Pons (tissue), 1 donor: ENCODE measurements at regions not wholly inside any gene's neighbourhood (a gene's known extent, or its start where the extent isn't known, plus 50 kb on each side); places are given as distances from the start of the nearest gene placed in this dataset.

Experiments
- DNase-seq: peaks from one replicate; pipeline ENCODE4 v3.0.0-alpha.2; 2016; ENCODE audit warnings: low spot score

DNA sequence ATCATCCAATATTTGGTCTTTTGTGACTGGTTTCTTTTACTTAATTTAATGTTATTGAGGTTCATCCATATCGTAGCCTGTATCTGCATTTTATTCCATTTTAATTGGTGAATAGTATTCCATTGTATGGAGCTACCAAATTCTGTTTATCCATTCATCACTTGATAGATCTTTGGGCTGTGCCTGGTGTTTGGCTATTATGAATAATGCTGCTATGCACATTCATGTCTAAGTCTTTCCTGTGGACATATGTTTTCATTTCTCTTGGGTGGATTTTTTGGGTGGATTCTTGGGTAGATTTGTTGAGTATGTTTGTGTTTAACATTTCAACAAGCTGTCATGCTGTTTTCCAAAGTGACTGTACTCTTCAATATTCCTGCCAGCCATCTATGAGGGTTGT lies 52.5 kb upstream of the NEDD4L start:
- DNase-seq = no peak

GRCh38 chr18:57989536-57989935 lies 54.5 kb upstream of the NEDD4L start:
- no peak for DNase-seq

DNA sequence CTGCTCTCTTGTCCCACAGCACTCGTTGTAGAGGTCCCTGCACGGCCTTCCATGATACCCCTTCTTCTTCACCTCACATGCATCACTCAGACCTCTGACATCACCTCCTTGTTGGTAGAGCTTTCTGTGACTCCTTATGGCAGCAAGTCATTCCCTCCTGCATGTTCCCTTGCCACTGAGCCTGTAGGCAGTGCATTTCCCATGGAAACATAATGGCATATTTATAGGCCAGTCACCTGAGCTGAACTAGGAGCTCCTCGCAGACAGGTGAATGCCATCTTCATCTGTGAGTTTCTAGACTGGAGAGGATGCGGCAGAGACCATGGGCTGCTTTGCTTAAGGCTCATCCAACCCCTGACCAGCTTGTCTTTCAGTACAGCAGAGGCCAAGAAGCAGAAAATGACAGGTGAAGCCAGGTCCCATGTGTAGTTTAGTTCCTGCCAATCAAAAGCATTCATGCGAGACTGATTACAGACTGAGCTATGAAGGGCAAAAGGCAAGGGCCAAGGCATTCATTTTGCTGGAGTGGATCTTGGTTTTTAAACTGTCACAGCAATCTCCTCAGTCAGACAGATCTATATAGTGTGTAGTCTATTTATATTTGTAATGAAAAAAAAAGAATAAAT lies 59.4 kb upstream of the NEDD4L start:
- no peak for DNase-seq

GRCh38 chr18:57983965-57984364 lies 60.1 kb upstream of the NEDD4L start:
- no peak for DNase-seq

GRCh38 chr18:57983472-57983871 lies 60.6 kb upstream of the NEDD4L start:
- no peak for DNase-seq

DNA sequence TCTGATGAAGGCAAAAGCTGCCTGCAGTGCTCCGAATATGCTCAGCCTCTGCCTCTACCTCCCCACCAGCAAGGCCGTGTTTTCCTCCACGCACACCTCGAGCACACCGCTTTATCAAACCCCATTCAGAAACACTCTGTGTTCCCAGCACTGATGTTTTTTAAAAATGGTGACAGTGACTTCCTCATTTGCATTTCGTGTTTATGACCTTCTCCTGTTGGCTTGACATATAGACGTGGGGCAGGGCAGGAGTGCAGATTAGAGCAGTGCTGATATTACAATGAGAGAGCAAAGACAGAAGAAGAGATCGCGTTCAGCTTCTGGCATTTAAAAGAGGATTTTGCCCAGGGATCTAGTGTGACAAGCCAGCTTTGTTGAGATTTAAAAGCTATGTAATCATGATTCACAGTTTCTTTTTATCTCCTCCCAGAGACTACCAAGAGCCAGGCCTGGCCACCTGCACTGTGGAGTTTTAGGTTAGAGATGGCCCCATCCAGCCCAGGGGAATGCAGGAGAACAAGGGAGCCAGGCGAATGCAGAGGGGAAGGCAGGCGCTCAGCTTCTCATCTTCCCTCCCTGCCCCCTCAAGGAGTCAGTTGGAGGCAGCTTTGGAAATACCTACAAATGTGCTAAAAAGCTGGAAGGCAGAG lies 61.5 kb upstream of the NEDD4L start:
- no peak for DNase-seq

- no peak for DNase-seq
Measured at GRCh38 chr18:57981308-57982028, 62.6 kb upstream of the NEDD4L start.

GRCh38 chr18:57980573-57981307 lies 63.3 kb upstream of the NEDD4L start:
- no peak for DNase-seq

GRCh38 chr18:57976230-57976773 lies 67.7 kb upstream of the NEDD4L start:
- DNase-seq = peak; percentile 15

DNA sequence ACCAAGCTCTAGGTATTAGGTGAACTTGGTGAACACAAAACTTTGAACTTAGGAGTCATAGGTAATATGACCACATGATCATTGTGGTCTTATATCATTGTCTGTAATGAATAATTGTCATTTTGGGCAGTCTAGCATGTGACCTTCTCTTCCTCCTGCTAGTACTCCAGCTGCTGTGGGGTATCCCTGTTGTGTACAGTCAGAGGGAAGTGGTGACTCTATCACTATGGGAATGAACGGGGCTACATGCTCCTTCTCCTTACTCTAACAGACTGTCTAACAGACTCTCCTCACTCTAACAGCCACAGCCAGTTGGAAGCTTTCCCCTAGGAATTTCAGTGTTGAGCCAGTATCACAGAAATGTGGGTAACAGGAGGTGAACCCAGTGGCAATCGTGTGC lies 68.2 kb upstream of the NEDD4L start:
- DNase-seq = peak; percentile 23

DNA sequence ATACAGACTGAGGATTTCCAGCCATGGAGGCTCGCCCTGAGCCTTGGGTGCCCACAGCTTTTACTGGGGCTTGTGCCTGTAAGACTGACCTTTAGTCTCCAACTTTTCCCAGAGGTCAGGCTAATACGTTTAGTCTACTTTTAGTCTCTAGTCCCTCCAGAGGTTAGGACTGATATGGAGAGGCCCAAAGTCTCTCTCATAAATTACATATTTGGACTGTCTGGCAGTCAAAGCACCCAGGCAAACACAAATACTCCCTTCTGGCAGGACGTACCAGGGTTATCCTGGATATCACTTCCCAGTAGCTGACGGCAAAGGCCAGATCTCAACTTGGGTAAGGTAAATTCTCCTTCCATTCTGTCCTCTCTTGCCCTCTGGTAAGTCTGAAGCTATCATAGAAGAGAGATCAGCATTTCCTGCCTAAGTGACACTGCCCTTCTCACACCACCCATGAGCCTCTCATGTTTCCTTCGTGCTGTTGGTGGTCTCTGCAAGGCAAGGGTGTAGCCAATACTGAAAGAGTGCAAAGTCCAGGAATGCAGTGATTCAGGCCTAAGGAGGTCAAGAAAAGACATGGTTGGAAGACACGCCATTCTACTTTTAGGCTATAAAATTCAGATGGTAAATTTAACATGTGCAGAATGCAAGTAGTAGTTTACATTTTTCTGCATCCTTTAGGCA lies 69.3 kb upstream of the NEDD4L start:
- DNase-seq = no peak

DNA sequence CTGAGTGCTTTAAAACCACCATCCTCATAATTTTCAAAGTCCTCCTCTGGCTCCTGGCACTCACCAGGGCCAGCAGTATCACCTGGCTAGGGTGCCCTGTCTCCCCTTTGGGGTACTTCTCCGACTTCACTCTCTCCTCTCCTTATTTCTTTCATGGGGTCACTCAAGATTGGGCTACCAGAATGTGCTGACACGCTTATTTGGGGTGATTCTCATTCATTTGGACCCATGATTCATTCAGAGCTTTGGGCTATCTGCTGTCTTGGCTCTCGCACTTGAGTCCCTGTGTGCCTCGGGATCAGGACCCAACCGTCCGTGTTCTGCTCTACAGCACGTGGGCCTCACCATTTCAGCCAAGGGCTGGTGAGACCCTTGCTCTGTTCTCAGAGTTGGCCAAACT lies 70.1 kb upstream of the NEDD4L start:
- no peak for DNase-seq

- DNase-seq = no peak
Measured at GRCh38 chr18:57970356-57971095, 73.5 kb upstream of the NEDD4L start.

GRCh38 chr18:57969824-57970223 lies 74.2 kb upstream of the NEDD4L start:
- DNase-seq = no peak

- DNase-seq = no peak
Measured at GRCh38 chr18:57965246-57965645, 78.8 kb upstream of the NEDD4L start.

- no peak for DNase-seq
Measured at GRCh38 chr18:57961876-57962505, 82.0 kb upstream of the NEDD4L start.

GRCh38 chr18:57961411-57961810 lies 82.6 kb upstream of the NEDD4L start:
- no peak for DNase-seq

- peak; percentile 53 for DNase-seq
Measured at GRCh38 chr18:57959278-57959677, 84.7 kb upstream of the NEDD4L start.

GRCh38 chr18:57957210-57957609 lies 86.8 kb upstream of the NEDD4L start:
- DNase-seq = no peak

DNA sequence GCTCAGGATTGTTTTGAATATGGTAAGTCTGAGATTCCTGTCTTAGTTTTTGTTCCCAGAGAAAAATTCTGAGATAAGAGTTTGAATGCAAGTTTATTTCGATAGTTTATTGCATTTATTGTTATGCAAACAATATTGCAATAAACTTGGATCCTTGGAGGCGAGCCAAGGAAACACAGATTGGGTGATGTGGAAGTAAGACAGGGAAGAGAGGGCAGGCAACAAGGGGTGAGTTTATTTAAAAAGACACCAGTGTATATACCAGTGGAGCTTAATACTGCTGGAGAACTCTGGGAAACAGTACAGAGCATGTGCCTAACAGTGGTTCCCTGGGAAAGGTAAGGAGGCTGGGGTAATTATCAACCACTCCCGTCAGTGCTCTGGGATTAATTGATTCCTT lies 87.5 kb upstream of the NEDD4L start:
- DNase-seq = no peak

- no peak for DNase-seq
Measured at GRCh38 chr18:57954935-57955334, 89.1 kb upstream of the NEDD4L start.
